Fibroblast of skin of scalp (primary cell): ENCODE measurements at regions not wholly inside any gene's neighbourhood (a gene's known extent, or its start where the extent isn't known, plus 50 kb on each side); places are given as distances from the start of the nearest gene placed in this dataset.
"Not testable (repeated sequence)": the region's sequence is repeated elsewhere in the genome, so short reads cannot be mapped to it uniquely, and the experiment has no call there.

Experiments
- DNase-seq: peaks from one replicate; pipeline ENCODE4 v3.0.0-alpha.2; 2013

GRCh38 chr6:63441266-63441956, 121.6 kb upstream of the LGSN start:
- DNase-seq = no peak

- DNase-seq = no peak
These were observed 123.1 kb upstream of the LGSN start for GRCh38 chr6:63442870-63443269.

GRCh38 chr6:63444768-63445167, 125.0 kb upstream of the LGSN start:
- DNase-seq = no peak

GRCh38 chr6:63446405-63446804, 125.9 kb upstream of the LOC128125822 start:
- DNase-seq = no peak

GRCh38 chr6:63447134-63447533, 125.1 kb upstream of the LOC128125822 start:
- no peak for DNase-seq

GRCh38 chr6:63448229-63448628, 124.1 kb upstream of the LOC128125822 start:
- no peak for DNase-seq

GRCh38 chr6:63449714-63450113, 122.6 kb upstream of the LOC128125822 start:
- DNase-seq = no peak

- DNase-seq = no peak
These were observed 121.0 kb upstream of the LOC128125822 start for GRCh38 chr6:63451238-63451637.

GRCh38 chr6:63452125-63452524, 120.2 kb upstream of the LOC128125822 start:
- DNase-seq = no peak

GRCh38 chr6:63456734-63457133, 115.5 kb upstream of the LOC128125822 start:
- DNase-seq = no peak

- no peak for DNase-seq
These were observed 113.7 kb upstream of the LOC128125822 start for GRCh38 chr6:63458480-63459115.

- DNase-seq = no peak
These were observed 112.5 kb upstream of the LOC128125822 start for GRCh38 chr6:63459814-63460213.

GRCh38 chr6:63460971-63461370, 111.3 kb upstream of the LOC128125822 start:
- no peak for DNase-seq

GRCh38 chr6:63464060-63464459, 108.2 kb upstream of the LOC128125822 start:
- no peak for DNase-seq

- no peak for DNase-seq
These were observed 106.5 kb upstream of the LOC128125822 start for GRCh38 chr6:63465750-63466149.

GRCh38 chr6:63466242-63466733, 106.0 kb upstream of the LOC128125822 start:
- DNase-seq = no peak

- DNase-seq = no peak
These were observed 104.9 kb upstream of the LOC128125822 start for GRCh38 chr6:63467247-63467954.

- DNase-seq = not testable (repeated sequence)
These were observed 101.1 kb upstream of the LOC128125822 start for GRCh38 chr6:63471145-63471544.

GRCh38 chr6:63471654-63472053, 100.6 kb upstream of the LOC128125822 start:
- DNase-seq = no peak

GRCh38 chr6:63475707-63476106, 96.6 kb upstream of the LOC128125822 start:
- DNase-seq = no peak

GRCh38 chr6:63476302-63476701, 96.0 kb upstream of the LOC128125822 start:
- DNase-seq = no peak

- no peak for DNase-seq
These were observed 94.7 kb upstream of the LOC128125822 start for GRCh38 chr6:63477422-63478040.

- DNase-seq = no peak
These were observed 93.5 kb upstream of the LOC128125822 start for GRCh38 chr6:63478734-63479133.
